CD14-positive monocyte (primary cell): ENCODE measurements at regions not wholly inside any gene's neighbourhood (a gene's known extent, or its start where the extent isn't known, plus 50 kb on each side); places are given as distances from the start of the nearest gene placed in this dataset.

ENCODE experiments used
- DNase-seq, 3 donors: peaks; one replicate each; pipeline ENCODE4 v3.0.0-alpha.2; 2011 to 2022
- H2AFZ ChIP-seq: 2 replicates; pipeline ENCODE4 v1.6.0; 2012; ENCODE audit warnings: mild to moderate bottlenecking, low read depth, low read length, inconsistent platforms; ENCODE audit not compliant: insufficient read depth, poor library complexity, severe bottlenecking
- H3K27ac ChIP-seq, 2 donors: 1 replicate in 1 of 2; 2 replicates in 1 of 2; pipeline ENCODE4 v1.5.1; 2012 to 2013; ENCODE audit warnings: low read length in 2 of 2, control low read depth in 1 of 2, inconsistent platforms in 1 of 2, low read depth in 1 of 2, mild to moderate bottlenecking in 1 of 2
- H3K27me3 ChIP-seq, 2 donors: one replicate each; pipeline versions ENCODE4 v1.6.0 to v1.6.1; 2011 to 2013; ENCODE audit warnings: low read length in 2 of 2; ENCODE audit not compliant: control insufficient read depth in 2 of 2, insufficient read depth in 2 of 2
- H3K36me3 ChIP-seq, 2 donors: replicated peaks in 1 of 2; 1 replicate in 1 of 2; 2 replicates in 1 of 2; pipeline versions ENCODE4 v1.5.1 to v1.6.1; 2012 to 2013; ENCODE audit warnings: low read length in 2 of 2, control low read depth in 1 of 2, inconsistent platforms in 1 of 2, mild to moderate bottlenecking in 1 of 2; ENCODE audit not compliant: insufficient read depth in 2 of 2, control insufficient read depth in 1 of 2
- H3K4me1 ChIP-seq, 2 donors: 1 replicate in 1 of 2; 2 replicates in 1 of 2; pipeline versions ENCODE4 v1.5.1 to v1.6.1; 2012 to 2013; ENCODE audit warnings: low read length in 2 of 2, control low read depth in 1 of 2, inconsistent platforms in 1 of 2, mild to moderate bottlenecking in 1 of 2, moderate library complexity in 1 of 2; ENCODE audit not compliant: insufficient read depth in 2 of 2, control insufficient read depth in 1 of 2
- H3K4me2 ChIP-seq: replicated peaks from 2 replicates; pipeline ENCODE3; 2012; ENCODE audit warnings: low read length, moderate library complexity, mild to moderate bottlenecking; ENCODE audit not compliant: poor library complexity, severe bottlenecking; ENCODE audit errors: extremely low read depth
- H3K4me3 ChIP-seq, 3 experiments: fragments of 200-600 bp in 1 of 3; sonication (generic) in 1 of 3; replicated peaks in 1 of 3; 1 replicate in 2 of 3; 2 replicates in 1 of 3; pipeline ENCODE4 v1.5.1; 2011 to 2013; ENCODE audit warnings: low read length in 3 of 3, mild to moderate bottlenecking in 3 of 3, control low read depth in 2 of 3, low read depth in 2 of 3, inconsistent platforms in 1 of 3, moderate library complexity in 1 of 3
- H3K79me2 ChIP-seq: 2 replicates; pipeline ENCODE4 v1.6.0; 2012; ENCODE audit warnings: mild to moderate bottlenecking, control low read depth, inconsistent platforms, low read length, moderate library complexity; ENCODE audit not compliant: insufficient read depth
- H3K9ac ChIP-seq: 2 replicates; pipeline ENCODE4 v1.6.0; 2017; ENCODE audit warnings: low read length, mild to moderate bottlenecking; ENCODE audit not compliant: insufficient read depth, poor library complexity, severe bottlenecking
- H3K9me3 ChIP-seq, 2 donors: replicated peaks in 1 of 2; 1 replicate in 1 of 2; 2 replicates in 1 of 2; pipeline versions ENCODE4 v1.5.1 to v1.6.1; 2012 to 2013; ENCODE audit warnings: low read length in 2 of 2, control low read depth in 1 of 2; ENCODE audit not compliant: control insufficient read depth in 1 of 2, insufficient read depth in 1 of 2
- H4K20me1 ChIP-seq: 2 replicates; pipeline ENCODE4 v1.6.0; 2012; ENCODE audit warnings: mild to moderate bottlenecking, low read length, control low read depth, moderate library complexity; ENCODE audit not compliant: insufficient read depth
- H3K27ac Mint-ChIP-seq, 7 donors: one replicate each; pipeline ENCODE4 v1.8.0; 2020; ENCODE audit warnings: mild to moderate bottlenecking in 7 of 7, mixed read lengths in 7 of 7, moderate library complexity in 6 of 7, inconsistent platforms in 2 of 7
- H3K27me3 Mint-ChIP-seq, 3 donors: one replicate each; pipeline ENCODE4 v1.8.0; 2021 to 2022; ENCODE audit warnings: low read depth in 3 of 3, mild to moderate bottlenecking in 3 of 3, mixed read lengths in 3 of 3, moderate library complexity in 3 of 3, inconsistent platforms in 1 of 3
- H3K36me3 Mint-ChIP-seq, 2 donors: one replicate each; pipeline ENCODE4 v1.8.0; 2020; ENCODE audit warnings: mixed read lengths in 2 of 2, inconsistent platforms in 1 of 2, mild to moderate bottlenecking in 1 of 2
- H3K4me1 Mint-ChIP-seq: one replicate; pipeline ENCODE4 v1.8.0; 2020; ENCODE audit warnings: mild to moderate bottlenecking, mixed read lengths
- H3K4me3 Mint-ChIP-seq, 2 donors: one replicate each; pipeline ENCODE4 v1.8.0; 2020; ENCODE audit warnings: mild to moderate bottlenecking in 2 of 2, mixed read lengths in 2 of 2, moderate library complexity in 1 of 2
- H3K9me3 Mint-ChIP-seq, 7 donors: one replicate each; pipeline ENCODE4 v1.8.0; 2020 to 2022; ENCODE audit warnings: mixed read lengths in 7 of 7, mild to moderate bottlenecking in 6 of 7, moderate library complexity in 6 of 7, inconsistent platforms in 2 of 7
- CTCF ChIP-seq: fragments of 200-600 bp; IDR thresholded peaks from one replicate; pipeline ENCODE4 v1.8.0; 2022; ENCODE audit warnings: antibody characterized with exemption, mild to moderate bottlenecking
- WGBS: methylation state at CpG from one replicate; pipeline ENCODE4 v1.1.5; 2013; ENCODE audit warnings: missing lambda C conversion rate; ENCODE audit not compliant: insufficient coverage; 5-methylcytosine and 5-hydroxymethylcytosine counted together
- intact Hi-C, 2 donors: fragments of 100-400 bp; cut with micrococcal nuclease; formaldehyde crosslinking; loops; one replicate each; pipeline versions ENCODE4 v1.15.0 to v1.15.1; 2023

- Histone ChIP-seq H3K27ac (no peak overlapping the region), H3K36me3 (no peaks in the 10 kb centered on the region), H3K27me3 (peaks cover 0 to 39% of the 10 kb centered on the region in 2 donors), H3K4me3 (no peak overlapping the region), H3K4me2 (no peak overlapping the region), H3K9ac (no peak overlapping the region), H3K9me3 (peaks cover 0 to 19% of the 10 kb centered on the region in 2 donors), H2AFZ (no peak overlapping the region), H3K79me2 (no peaks in the 10 kb centered on the region), H3K4me1 (peaks cover 0 to 5% of the 10 kb centered on the region in 2 donors), H4K20me1 (no peaks in the 10 kb centered on the region)
- no peak for TF ChIP-seq CTCF
- Mint-ChIP-seq H3K27ac (no peak overlapping the region), H3K4me3 (no peak overlapping the region), H3K27me3 (peaks cover 0 to 38% (median 0%) of the 10 kb centered on the region in 3 donors), H3K9me3 (peaks cover 0 to 19% (median 8%) of the 10 kb centered on the region in 7 donors), H3K36me3 (peaks cover 0 to 4% of the 10 kb centered on the region in 2 donors), H3K4me1 (peaks cover 4% of the 10 kb centered on the region)
- WGBS, result no CpG with 5 or more reads among the region's 1 CpG
- intact Hi-C loops, result no loop called here
- DNase-seq, result no peak
Observed at GRCh38 chrX:16002185-16002584, 121.2 kb upstream of the GRPR start.

- Histone ChIP-seq H4K20me1 (no peaks in the 10 kb centered on the region), H3K9me3 (peaks cover 3 to 47% of the 10 kb centered on the region in 2 donors), H3K36me3 (no peaks in the 10 kb centered on the region), H3K4me1 (peaks cover 0 to 5% of the 10 kb centered on the region in 2 donors), H3K4me3 (peak overlapping the region in 1 of 3 experiments; percentile 26), H3K27ac (no peak overlapping the region), H2AFZ (no peak overlapping the region), H3K9ac (no peak overlapping the region), H3K27me3 (peaks cover 0 to 46% of the 10 kb centered on the region in 2 donors), H3K79me2 (no peaks in the 10 kb centered on the region), H3K4me2 (peak overlapping the region; percentile 16)
- Mint-ChIP-seq H3K36me3 (peaks cover 2 to 4% of the 10 kb centered on the region in 2 donors), H3K9me3 (peaks cover 3 to 28% (median 14%) of the 10 kb centered on the region in 7 donors), H3K4me3 (peak overlapping the region; percentile 48 to 76), H3K27me3 (peaks cover 0 to 26% (median 2%) of the 10 kb centered on the region in 3 donors), H3K27ac (no peak overlapping the region), H3K4me1 (peaks cover 4% of the 10 kb centered on the region)
- DNase-seq, result peak in 2 of 3 donors; percentile 11 to 19
- WGBS, result no CpG with 5 or more reads among the region's 2 CpGs
- no peak for TF ChIP-seq CTCF
- intact Hi-C loops, result no loop called here
Observed at GRCh38 chrX:15998350-15998749, 125.0 kb upstream of the GRPR start.
